HFFc6 (cell line): ENCODE measurements at regions not wholly inside any gene's neighbourhood (a gene's known extent, or its start where the extent isn't known, plus 50 kb on each side); places are given as distances from the start of the nearest gene placed in this dataset.

ENCODE experiments used
- DNase-seq: peaks from one replicate; pipeline ENCODE4 v3.0.0-alpha.2; 2018
- H3K27ac Mint-ChIP-seq: 2 replicates; pipeline ENCODE4 v1.8.0; 2020; ENCODE audit warnings: mild to moderate bottlenecking, mixed read lengths
- H3K27me3 Mint-ChIP-seq: 2 replicates; pipeline ENCODE4 v1.8.0; 2021; ENCODE audit warnings: mild to moderate bottlenecking, moderate library complexity, mixed read lengths; ENCODE audit not compliant: insufficient read depth
- H3K36me3 Mint-ChIP-seq: 2 replicates; pipeline ENCODE4 v1.8.0; 2021; ENCODE audit warnings: low read depth, mixed read lengths
- H3K4me1 Mint-ChIP-seq: 2 replicates; pipeline ENCODE4 v1.8.0; 2020; ENCODE audit warnings: low read depth, mixed read lengths
- H3K4me3 Mint-ChIP-seq: 2 replicates; pipeline ENCODE4 v1.8.0; 2020; ENCODE audit warnings: mild to moderate bottlenecking, moderate library complexity, mixed read lengths
- H3K9me3 Mint-ChIP-seq: 2 replicates; pipeline ENCODE4 v1.8.0; 2020; ENCODE audit warnings: mild to moderate bottlenecking, mixed read lengths
- TF ChIP-seq, protein P1 (sequence below): fragments of 200-600 bp; sonication (generic); IDR thresholded peaks from 2 replicates; pipeline ENCODE4 v1.5.0; 2021; ENCODE audit warnings: antibody characterized with exemption, mild to moderate bottlenecking

DNA sequence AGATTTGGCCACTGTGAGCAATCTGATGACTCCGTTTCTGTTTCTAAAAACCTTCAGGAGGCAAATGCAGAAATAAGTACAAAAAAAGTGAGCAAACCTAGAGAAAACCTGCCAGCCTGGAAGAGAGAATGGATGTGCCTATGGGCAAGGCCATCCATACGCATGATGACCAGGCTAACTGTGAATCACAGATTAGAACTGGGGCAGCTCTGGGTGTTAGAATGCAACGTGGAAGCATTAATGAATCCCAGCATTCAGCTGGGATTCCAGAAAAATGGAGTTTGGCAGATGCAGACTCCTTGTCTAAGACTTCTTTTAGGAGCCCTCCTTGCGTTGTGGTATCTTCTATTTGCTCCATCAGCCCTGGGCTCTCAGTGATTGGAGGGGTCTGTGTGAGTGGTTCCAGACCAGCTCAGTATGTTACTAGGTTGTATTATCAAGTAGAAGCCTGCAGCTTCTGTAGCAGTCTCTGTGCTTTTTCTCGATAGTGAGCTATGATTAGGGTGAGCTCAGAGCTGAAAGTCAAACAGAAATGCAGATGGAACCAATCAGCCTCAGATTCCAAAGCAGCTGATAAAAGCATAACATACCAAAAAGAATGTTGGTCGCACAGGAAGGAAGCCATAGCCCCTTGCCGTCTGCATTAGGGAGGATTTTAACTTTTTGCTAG lies 154.0 kb downstream of the PSMG1 start:
- no peaks in the 10 kb centered on the region; the same call in none of the 2 replicates for H3K27me3 Mint-ChIP-seq
- peak overlapping the region; percentile 94 for H3K27ac Mint-ChIP-seq
- H3K4me3 Mint-ChIP-seq, result peak overlapping the region; percentile 52
- peaks cover 20% of the 10 kb centered on the region for H3K36me3 Mint-ChIP-seq
- peaks cover 17% of the 10 kb centered on the region for H3K9me3 Mint-ChIP-seq
- TF ChIP-seq, protein P1, sequence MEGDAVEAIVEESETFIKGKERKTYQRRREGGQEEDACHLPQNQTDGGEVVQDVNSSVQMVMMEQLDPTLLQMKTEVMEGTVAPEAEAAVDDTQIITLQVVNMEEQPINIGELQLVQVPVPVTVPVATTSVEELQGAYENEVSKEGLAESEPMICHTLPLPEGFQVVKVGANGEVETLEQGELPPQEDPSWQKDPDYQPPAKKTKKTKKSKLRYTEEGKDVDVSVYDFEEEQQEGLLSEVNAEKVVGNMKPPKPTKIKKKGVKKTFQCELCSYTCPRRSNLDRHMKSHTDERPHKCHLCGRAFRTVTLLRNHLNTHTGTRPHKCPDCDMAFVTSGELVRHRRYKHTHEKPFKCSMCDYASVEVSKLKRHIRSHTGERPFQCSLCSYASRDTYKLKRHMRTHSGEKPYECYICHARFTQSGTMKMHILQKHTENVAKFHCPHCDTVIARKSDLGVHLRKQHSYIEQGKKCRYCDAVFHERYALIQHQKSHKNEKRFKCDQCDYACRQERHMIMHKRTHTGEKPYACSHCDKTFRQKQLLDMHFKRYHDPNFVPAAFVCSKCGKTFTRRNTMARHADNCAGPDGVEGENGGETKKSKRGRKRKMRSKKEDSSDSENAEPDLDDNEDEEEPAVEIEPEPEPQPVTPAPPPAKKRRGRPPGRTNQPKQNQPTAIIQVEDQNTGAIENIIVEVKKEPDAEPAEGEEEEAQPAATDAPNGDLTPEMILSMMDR, result no peak
- DNase-seq, result peak; percentile 62
- H3K4me1 Mint-ChIP-seq, result peaks cover 32% of the 10 kb centered on the region

DNA sequence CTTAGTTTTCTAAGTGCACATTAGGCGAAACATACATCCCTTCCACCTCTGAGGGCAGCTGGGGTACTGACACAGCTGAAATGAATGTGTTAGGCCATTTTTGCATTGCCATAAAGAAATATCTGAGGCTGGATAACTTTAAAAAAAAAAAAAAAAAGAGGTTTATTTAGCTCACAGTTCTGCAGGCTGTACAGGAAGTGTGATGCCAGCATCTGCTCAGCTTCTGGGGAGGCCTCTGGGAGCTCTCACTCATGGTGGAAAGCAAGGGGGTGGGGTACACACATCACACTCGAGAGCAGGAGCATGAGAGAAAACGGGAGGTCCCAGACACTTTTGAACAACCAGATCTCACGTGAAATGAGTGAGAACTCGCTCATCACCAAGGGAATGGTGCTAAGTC lies 158.1 kb downstream of the PSMG1 start:
- peaks cover 21% of the 10 kb centered on the region for H3K36me3 Mint-ChIP-seq
- no peak for DNase-seq
- H3K4me1 Mint-ChIP-seq, result peaks cover 53% of the 10 kb centered on the region
- TF ChIP-seq, protein P1, result no peak
- H3K9me3 Mint-ChIP-seq, result peaks cover 17% of the 10 kb centered on the region
- H3K27me3 Mint-ChIP-seq, result peaks cover 2% of the 10 kb centered on the region
- H3K4me3 Mint-ChIP-seq, result no peak overlapping the region
- H3K27ac Mint-ChIP-seq, result no peak overlapping the region

DNA sequence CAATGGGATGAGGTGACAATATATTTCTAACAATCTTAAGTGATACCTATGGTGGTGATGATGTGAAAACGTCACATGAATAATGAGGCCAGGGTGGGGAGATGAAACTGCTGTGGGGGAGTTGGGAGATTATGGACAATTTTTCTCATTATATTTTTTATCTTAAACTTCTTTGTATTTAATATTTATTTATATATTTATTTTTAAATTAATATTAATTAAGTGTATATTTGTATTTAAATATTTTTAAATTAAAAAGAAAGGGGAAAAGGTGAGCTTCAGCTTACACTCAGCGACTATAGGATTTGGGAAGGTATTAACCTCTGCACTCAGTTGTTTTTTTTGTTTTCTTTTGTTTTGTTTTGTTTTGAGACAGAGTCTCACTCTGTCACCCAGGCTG lies 158.7 kb downstream of the PSMG1 start:
- Mint-ChIP-seq H3K4me3 (no peak overlapping the region), H3K27me3 (peaks cover 2% of the 10 kb centered on the region), H3K4me1 (peaks cover 51% of the 10 kb centered on the region), H3K9me3 (peaks cover 17% of the 10 kb centered on the region), H3K27ac (no peak overlapping the region), H3K36me3 (peaks cover 21% of the 10 kb centered on the region)
- TF ChIP-seq, protein P1, result no peak
- no peak for DNase-seq

DNA sequence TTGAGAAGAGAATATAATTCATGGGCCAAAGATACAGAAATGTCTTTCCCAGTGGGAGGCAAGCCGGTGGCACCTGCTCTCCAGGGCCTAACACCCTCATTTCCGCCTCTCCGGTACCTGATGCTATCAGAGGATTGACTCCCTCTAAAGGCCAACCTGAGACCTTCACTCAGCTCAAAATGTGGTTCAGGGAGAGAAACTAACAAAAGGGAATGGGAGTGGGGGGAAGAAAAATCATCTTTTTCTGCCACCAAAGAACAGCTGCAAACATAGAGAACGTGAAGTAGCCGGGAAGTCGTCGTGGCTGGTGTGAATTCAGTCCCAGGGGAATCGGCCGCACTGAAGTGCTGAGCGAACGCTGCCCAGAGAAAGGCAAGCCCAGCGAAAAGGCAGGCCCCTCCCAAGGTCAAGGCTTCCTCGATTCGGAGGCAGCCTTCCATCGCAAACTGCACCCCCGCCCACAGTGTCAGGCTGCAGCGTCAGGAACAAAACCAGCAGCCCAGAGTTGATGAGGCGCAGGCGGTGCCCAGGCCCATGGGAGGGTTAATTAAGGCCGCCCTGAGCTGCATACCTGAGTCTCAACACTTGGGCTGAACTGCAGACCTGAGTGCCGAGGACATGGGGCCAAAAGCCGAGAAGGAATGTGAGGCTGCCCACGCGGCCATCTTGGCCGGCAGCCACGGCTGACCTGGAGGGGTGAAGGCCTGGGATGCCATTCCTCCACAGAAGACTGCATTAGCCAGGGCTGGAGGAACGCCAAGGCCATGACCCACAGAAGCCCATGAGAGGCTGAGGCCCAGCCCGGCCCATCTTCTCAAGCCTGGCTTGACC lies 160.2 kb downstream of the PSMG1 start:
- Mint-ChIP-seq H3K36me3 (peaks cover 21% of the 10 kb centered on the region), H3K27me3 (peaks cover 2% of the 10 kb centered on the region), H3K4me3 (no peak overlapping the region), H3K4me1 (peaks cover 43% of the 10 kb centered on the region), H3K9me3 (peaks cover 17% of the 10 kb centered on the region), H3K27ac (no peak overlapping the region; the same call in 1 of the 2 replicates)
- TF ChIP-seq, protein P1, result peak; percentile 14; the same call in 1 of the 2 replicates
- DNase-seq, result no peak

DNA sequence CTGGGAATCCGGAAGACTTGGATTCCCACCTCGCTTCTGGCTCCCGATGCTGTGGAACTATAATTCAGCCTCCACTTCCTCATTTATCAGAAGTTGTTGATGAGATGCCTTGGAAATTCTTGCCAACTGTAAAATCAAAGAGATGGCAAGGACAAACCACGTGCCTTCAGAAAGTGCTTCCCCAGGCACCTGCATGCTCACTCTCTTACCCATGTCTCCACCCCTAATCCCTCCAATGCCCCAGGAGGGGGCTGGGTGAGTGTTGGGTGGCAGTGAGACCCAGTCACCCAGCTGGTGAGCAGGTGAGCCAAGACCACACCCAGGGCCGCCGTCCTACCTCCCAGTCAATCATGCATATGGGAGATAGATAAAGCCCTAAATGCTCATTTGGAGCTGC lies 160.8 kb downstream of the PSMG1 start:
- Mint-ChIP-seq H3K4me3 (no peak overlapping the region), H3K9me3 (peaks cover 17% of the 10 kb centered on the region), H3K36me3 (peaks cover 15% of the 10 kb centered on the region), H3K27ac (no peak overlapping the region; the same call in 1 of the 2 replicates), H3K4me1 (peaks cover 37% of the 10 kb centered on the region), H3K27me3 (peaks cover 2% of the 10 kb centered on the region)
- TF ChIP-seq, protein P1, result no peak
- DNase-seq, result no peak
